Gastrocnemius medialis (tissue), 4 donors: ENCODE measurements at regions not wholly inside any gene's neighbourhood (a gene's known extent, or its start where the extent isn't known, plus 50 kb on each side); places are given as distances from the start of the nearest gene placed in this dataset.

Experiments used
- CTCF ChIP-seq, 5 experiments: fragments of 450-650 bp in 3 of 5; fragments of 200-600 bp in 2 of 5; sonication (generic) in 2 of 5; IDR thresholded peaks in 4 of 5; conservative IDR thresholded peaks in 1 of 5; 1 replicate in 4 of 5; 2 replicates in 1 of 5; pipeline ENCODE4 v1.5.1; 2016 to 2019; ENCODE audit warnings: antibody characterized with exemption in 5 of 5, mild to moderate bottlenecking in 3 of 5, moderate library complexity in 3 of 5
- POLR2A ChIP-seq, 2 donors: fragments of 450-650 bp; IDR thresholded peaks; one replicate each; pipeline ENCODE4 v1.6.1; 2017; ENCODE audit warnings: antibody characterized with exemption in 2 of 2, mild to moderate bottlenecking in 2 of 2, moderate library complexity in 2 of 2

- TF ChIP-seq POLR2A (IDR thresholded peaks at IDR 0.05), result no peak
- TF ChIP-seq CTCF (IDR thresholded peaks at IDR 0.05 in 4 of 5, conservative IDR thresholded peaks at IDR 0.05 in 1 of 5), result no peak
Observed at GRCh38 chr20:57043669-57044268, 222.7 kb downstream of the BMP7 start.
